GM12872 (cell line): ENCODE measurements at regions not wholly inside any gene's neighbourhood (a gene's known extent, or its start where the extent isn't known, plus 50 kb on each side); places are given as distances from the start of the nearest gene placed in this dataset.

Experiments used
- CTCF ChIP-seq: IDR thresholded peaks from 3 replicates; pipeline ENCODE4 v1.5.1; 2011; ENCODE audit warnings: low read depth, mild to moderate bottlenecking, low read length, moderate library complexity; ENCODE audit not compliant: insufficient read depth

GRCh38 chr13:80284290-80284689 lies 56.6 kb downstream of the SPRY2 start:
- TF ChIP-seq CTCF = no peak

GRCh38 chr13:80278706-80279105 lies 62.2 kb downstream of the SPRY2 start:
- no peak for TF ChIP-seq CTCF

- TF ChIP-seq CTCF = no peak
Measured at GRCh38 chr13:80276371-80277289, 64.3 kb downstream of the SPRY2 start.

- TF ChIP-seq CTCF = no peak
Measured at GRCh38 chr13:80274643-80275042, 66.3 kb downstream of the SPRY2 start.

- no peak for TF ChIP-seq CTCF
Measured at GRCh38 chr13:80273718-80274117, 67.2 kb downstream of the SPRY2 start.

GRCh38 chr13:80265348-80265747 lies 75.6 kb downstream of the SPRY2 start:
- TF ChIP-seq CTCF = no peak

GRCh38 chr13:80263745-80264513 lies 77.0 kb downstream of the SPRY2 start:
- no peak for TF ChIP-seq CTCF
